ENCODE measurements at regions not wholly inside any gene's neighbourhood (a gene's known extent, or its start where the extent isn't known, plus 50 kb on each side); places are given as distances from the start of the nearest gene placed in this dataset.
"Not testable (repeated sequence)": the region's sequence is repeated elsewhere in the genome, so short reads cannot be mapped to it uniquely, and the experiment has no call there.

GRCh38 chr6:155894262-155894661, 438.6 kb upstream of the NOX3 start:
- no peak for DNase-seq

GRCh38 chr6:155890409-155890808, 434.8 kb upstream of the NOX3 start:
- no peak for DNase-seq

GRCh38 chr6:155889410-155889809, 433.8 kb upstream of the NOX3 start:
- DNase-seq = no peak

- DNase-seq = no peak
These were observed 431.8 kb upstream of the NOX3 start for GRCh38 chr6:155887421-155887820.

GRCh38 chr6:155883741-155884140, 428.1 kb upstream of the NOX3 start:
- no peak for DNase-seq

- no peak for DNase-seq
These were observed 427.7 kb upstream of the NOX3 start for GRCh38 chr6:155883334-155883731.

GRCh38 chr6:155882527-155883333, 427.1 kb upstream of the NOX3 start:
- no peak for DNase-seq

- DNase-seq = no peak
These were observed 426.3 kb upstream of the NOX3 start for GRCh38 chr6:155881826-155882526.

GRCh38 chr6:155880900-155881299, 425.3 kb upstream of the NOX3 start:
- DNase-seq = no peak

- no peak for DNase-seq
These were observed 417.3 kb upstream of the NOX3 start for GRCh38 chr6:155872961-155873360.

- no peak for DNase-seq
These were observed 412.0 kb upstream of the NOX3 start for GRCh38 chr6:155867682-155868081.

GRCh38 chr6:155866676-155867390, 411.2 kb upstream of the NOX3 start:
- not testable (repeated sequence) for DNase-seq

GRCh38 chr6:155861821-155862220, 406.2 kb upstream of the NOX3 start:
- DNase-seq = no peak

- not testable (repeated sequence) for DNase-seq
These were observed 403.3 kb upstream of the NOX3 start for GRCh38 chr6:155858906-155859305.

- DNase-seq = no peak
These were observed 399.1 kb upstream of the NOX3 start for GRCh38 chr6:155854787-155855186.

GRCh38 chr6:155853011-155853410, 397.4 kb upstream of the NOX3 start:
- DNase-seq = no peak

- no peak for DNase-seq
These were observed 394.8 kb upstream of the NOX3 start for GRCh38 chr6:155850408-155850841.

GRCh38 chr6:155847711-155848110, 392.1 kb upstream of the NOX3 start:
- DNase-seq = no peak

GRCh38 chr6:155837474-155837873, 381.8 kb upstream of the NOX3 start:
- no peak for DNase-seq

- no peak for DNase-seq
These were observed 377.0 kb upstream of the NOX3 start for GRCh38 chr6:155832596-155832995.

- DNase-seq = no peak
These were observed 374.9 kb upstream of the NOX3 start for GRCh38 chr6:155830531-155830930.

- DNase-seq = no peak
These were observed 374.0 kb upstream of the NOX3 start for GRCh38 chr6:155829646-155830045.

- no peak for DNase-seq
These were observed 373.4 kb upstream of the NOX3 start for GRCh38 chr6:155828989-155829388.

Data from occipital lobe (tissue), 1 donor.